Parathyroid adenoma (tissue), 2 donors: ENCODE measurements at regions not wholly inside any gene's neighbourhood (a gene's known extent, or its start where the extent isn't known, plus 50 kb on each side); places are given as distances from the start of the nearest gene placed in this dataset.

Source experiments
- H2AFZ ChIP-seq: fragments of 300-600 bp; sonication (generic); one replicate; pipeline ENCODE4 v1.7.0; 2017; ENCODE audit warnings: antibody characterized with exemption, mild to moderate bottlenecking
- H3K27ac ChIP-seq: fragments of 300-600 bp; sonication (generic); one replicate; pipeline ENCODE4 v1.7.0; 2017
- H3K27me3 ChIP-seq: fragments of 300-600 bp; sonication (generic); one replicate; pipeline ENCODE4 v1.7.0; 2017; ENCODE audit warnings: low read length; ENCODE audit not compliant: control insufficient read depth, insufficient read depth
- H3K36me3 ChIP-seq: fragments of 300-600 bp; sonication (generic); one replicate; pipeline ENCODE4 v1.7.0; 2017; ENCODE audit warnings: low read length; ENCODE audit not compliant: control insufficient read depth, insufficient read depth
- H3K4me1 ChIP-seq: fragments of 300-600 bp; sonication (generic); one replicate; pipeline ENCODE4 v1.7.0; 2017; ENCODE audit warnings: control low read depth
- H3K4me2 ChIP-seq: fragments of 300-600 bp; sonication (generic); one replicate; pipeline ENCODE4 v1.7.0; 2017; ENCODE audit warnings: low read length
- H3K4me3 ChIP-seq: fragments of 300-600 bp; sonication (generic); one replicate; pipeline ENCODE4 v1.7.0; 2017; ENCODE audit warnings: low read depth, low read length
- H3K79me2 ChIP-seq: fragments of 300-600 bp; sonication (generic); one replicate; pipeline ENCODE4 v1.7.0; 2017; ENCODE audit warnings: control low read depth
- H3K9ac ChIP-seq: fragments of 300-600 bp; sonication (generic); one replicate; pipeline ENCODE4 v1.7.0; 2017; ENCODE audit warnings: mild to moderate bottlenecking
- H3K9me3 ChIP-seq: fragments of 300-600 bp; sonication (generic); one replicate; pipeline ENCODE4 v1.7.0; 2017; ENCODE audit warnings: low read length; ENCODE audit not compliant: control insufficient read depth
- CTCF ChIP-seq: fragments of 300-600 bp; sonication (generic); IDR thresholded peaks from one replicate; pipeline ENCODE4 v1.7.0; 2017; ENCODE audit warnings: antibody characterized with exemption, mild to moderate bottlenecking
- donor health status: primary hyperparathyroidism.

GRCh38 chr3:25137606-25138005 lies 290.5 kb upstream of the RARB start:
- Histone ChIP-seq H3K9ac (no peak overlapping the region), H3K27me3 (no peaks in the 10 kb centered on the region), H2AFZ (no peak overlapping the region), H3K4me3 (no peak overlapping the region), H3K4me1 (no peaks in the 10 kb centered on the region), H3K4me2 (no peak overlapping the region), H3K27ac (no peak overlapping the region), H3K79me2 (no peaks in the 10 kb centered on the region), H3K9me3 (no peaks in the 10 kb centered on the region), H3K36me3 (no peaks in the 10 kb centered on the region)
- no peak for TF ChIP-seq CTCF

GRCh38 chr3:25139267-25139666 lies 288.8 kb upstream of the RARB start:
- H3K27me3 ChIP-seq: no peaks in the 10 kb centered on the region
- no peaks in the 10 kb centered on the region for H3K9me3 ChIP-seq
- no peaks in the 10 kb centered on the region for H3K36me3 ChIP-seq
- no peaks in the 10 kb centered on the region for H3K79me2 ChIP-seq
- H3K4me3 ChIP-seq: no peak overlapping the region
- no peak overlapping the region for H2AFZ ChIP-seq
- no peak overlapping the region for H3K27ac ChIP-seq
- H3K4me1 ChIP-seq: no peaks in the 10 kb centered on the region
- no peak overlapping the region for H3K4me2 ChIP-seq
- TF ChIP-seq CTCF: no peak
- H3K9ac ChIP-seq: no peak overlapping the region

- no peak for TF ChIP-seq CTCF
- H3K27me3 ChIP-seq: no peaks in the 10 kb centered on the region
- no peaks in the 10 kb centered on the region for H3K4me1 ChIP-seq
- no peak overlapping the region for H3K27ac ChIP-seq
- H3K4me3 ChIP-seq: no peak overlapping the region
- H3K36me3 ChIP-seq: no peaks in the 10 kb centered on the region
- H2AFZ ChIP-seq: no peak overlapping the region
- H3K9ac ChIP-seq: no peak overlapping the region
- H3K9me3 ChIP-seq: no peaks in the 10 kb centered on the region
- no peaks in the 10 kb centered on the region for H3K79me2 ChIP-seq
- H3K4me2 ChIP-seq: no peak overlapping the region
Measured at GRCh38 chr3:25142609-25143355, 285.3 kb upstream of the RARB start.

- H3K9me3 ChIP-seq: no peaks in the 10 kb centered on the region
- no peaks in the 10 kb centered on the region for H3K27me3 ChIP-seq
- no peak overlapping the region for H3K27ac ChIP-seq
- no peak overlapping the region for H2AFZ ChIP-seq
- no peaks in the 10 kb centered on the region for H3K4me1 ChIP-seq
- H3K4me3 ChIP-seq: no peak overlapping the region
- no peak overlapping the region for H3K9ac ChIP-seq
- H3K79me2 ChIP-seq: no peaks in the 10 kb centered on the region
- no peaks in the 10 kb centered on the region for H3K36me3 ChIP-seq
- no peak for TF ChIP-seq CTCF
- no peak overlapping the region for H3K4me2 ChIP-seq
Measured at GRCh38 chr3:25143356-25144025, 284.6 kb upstream of the RARB start.
